22Rv1 (cell line): ENCODE measurements at regions not wholly inside any gene's neighbourhood (a gene's known extent, or its start where the extent isn't known, plus 50 kb on each side); places are given as distances from the start of the nearest gene placed in this dataset.

ENCODE experiments used
- CTCF ChIP-seq: fragments of 450-650 bp; IDR thresholded peaks from 2 replicates; pipeline ENCODE4 v1.5.1; 2017; ENCODE audit warnings: mild to moderate bottlenecking
- ZFX ChIP-seq: fragments of 450-650 bp; IDR thresholded peaks from 2 replicates; pipeline ENCODE4 v1.6.1; 2017; ENCODE audit warnings: antibody characterized with exemption, borderline replicate concordance

DNA sequence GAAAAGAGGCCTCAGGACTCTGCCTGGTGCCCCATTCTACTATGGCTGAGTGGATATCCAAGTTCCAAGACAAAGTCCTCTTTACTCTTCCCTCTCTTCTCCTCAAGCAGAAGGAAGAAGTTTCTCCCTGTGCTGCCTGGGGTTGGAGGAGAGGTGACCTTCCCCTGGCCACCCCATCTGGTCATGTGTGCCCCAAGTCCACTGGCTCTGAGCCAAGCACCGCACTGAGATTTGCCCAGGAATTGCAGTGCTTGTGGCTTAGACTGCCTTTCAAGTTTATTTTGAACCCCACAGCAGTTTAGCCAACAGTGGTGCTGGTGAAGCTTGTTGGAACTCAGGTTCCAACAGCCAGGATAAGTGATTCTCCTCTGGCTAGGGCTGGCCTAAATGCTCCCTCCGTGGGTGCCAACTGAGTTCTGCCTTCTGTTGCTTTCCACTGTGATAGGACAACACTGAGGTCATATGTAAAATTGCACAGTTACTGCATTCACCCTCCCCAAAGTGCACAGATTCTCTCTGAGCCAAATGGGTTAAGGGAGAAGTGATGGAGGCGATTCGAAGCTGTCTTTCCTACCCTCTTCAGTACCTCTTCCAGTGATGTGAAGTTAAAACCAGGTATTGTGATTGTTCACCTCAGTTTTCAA is 69.9 kb downstream of the TMCO5A start:
- no peak for TF ChIP-seq CTCF
- no peak for TF ChIP-seq ZFX
